KOPT-K1 (cell line): ENCODE measurements at regions not wholly inside any gene's neighbourhood (a gene's known extent, or its start where the extent isn't known, plus 50 kb on each side); places are given as distances from the start of the nearest gene placed in this dataset.

ENCODE experiments used
- H3K27ac ChIP-seq: fragments of 200-600 bp; sonication (generic); 2 replicates; pipeline ENCODE4 v1.5.1; 2016; ENCODE audit warnings: antibody characterized with exemption, mild to moderate bottlenecking, low read depth, low read length; ENCODE audit not compliant: poor library complexity, severe bottlenecking
- H3K36me3 ChIP-seq: fragments of 200-600 bp; sonication (generic); 2 replicates; pipeline ENCODE4 v1.5.1; 2017; ENCODE audit warnings: antibody characterized with exemption, mild to moderate bottlenecking, low read length, moderate library complexity; ENCODE audit not compliant: insufficient read depth
- H3K9me3 ChIP-seq: fragments of 200-600 bp; sonication (generic); 2 replicates; pipeline ENCODE4 v1.5.1; 2017; ENCODE audit warnings: antibody characterized with exemption, low read length, mild to moderate bottlenecking; ENCODE audit not compliant: insufficient read depth, poor library complexity, severe bottlenecking

DNA sequence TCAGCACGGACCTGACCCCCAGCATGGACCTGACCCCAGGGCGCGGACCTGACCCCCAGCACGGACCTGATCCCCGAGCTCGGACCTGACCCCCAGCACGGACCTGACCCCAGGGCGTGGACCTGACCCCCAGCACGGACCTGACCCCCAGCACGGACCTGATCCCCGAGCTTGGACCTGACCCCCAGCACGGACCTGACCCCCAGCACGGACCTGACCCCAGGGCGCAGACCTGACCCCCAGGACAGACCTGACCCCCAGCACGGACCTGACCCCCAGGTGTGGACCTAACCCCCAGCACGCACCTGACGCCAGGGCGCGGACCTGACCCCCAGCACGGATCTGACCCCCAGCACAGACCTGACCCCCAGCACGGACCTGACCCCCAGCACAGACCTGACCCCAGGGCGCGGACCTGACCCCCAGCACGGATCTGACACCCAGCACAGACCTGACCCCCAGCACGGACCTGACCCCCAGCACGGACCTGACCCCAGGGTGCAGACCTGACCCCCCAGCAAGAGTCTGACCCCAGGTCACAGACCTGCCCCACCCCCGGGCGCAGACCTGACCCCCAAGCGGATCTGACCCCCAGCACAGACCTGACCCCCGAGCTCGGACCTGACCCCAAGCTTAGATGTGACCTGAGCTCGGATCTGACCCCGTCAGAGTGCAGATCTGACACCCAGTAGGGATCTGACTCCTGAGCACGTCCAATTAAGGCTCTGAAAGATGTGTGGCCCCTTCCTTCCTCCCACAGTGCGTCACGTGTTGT lies 98.7 kb downstream of the C16orf95 start:
- H3K36me3 ChIP-seq: no peaks in the 10 kb centered on the region
- no peak overlapping the region for H3K27ac ChIP-seq
- no peaks in the 10 kb centered on the region for H3K9me3 ChIP-seq

DNA sequence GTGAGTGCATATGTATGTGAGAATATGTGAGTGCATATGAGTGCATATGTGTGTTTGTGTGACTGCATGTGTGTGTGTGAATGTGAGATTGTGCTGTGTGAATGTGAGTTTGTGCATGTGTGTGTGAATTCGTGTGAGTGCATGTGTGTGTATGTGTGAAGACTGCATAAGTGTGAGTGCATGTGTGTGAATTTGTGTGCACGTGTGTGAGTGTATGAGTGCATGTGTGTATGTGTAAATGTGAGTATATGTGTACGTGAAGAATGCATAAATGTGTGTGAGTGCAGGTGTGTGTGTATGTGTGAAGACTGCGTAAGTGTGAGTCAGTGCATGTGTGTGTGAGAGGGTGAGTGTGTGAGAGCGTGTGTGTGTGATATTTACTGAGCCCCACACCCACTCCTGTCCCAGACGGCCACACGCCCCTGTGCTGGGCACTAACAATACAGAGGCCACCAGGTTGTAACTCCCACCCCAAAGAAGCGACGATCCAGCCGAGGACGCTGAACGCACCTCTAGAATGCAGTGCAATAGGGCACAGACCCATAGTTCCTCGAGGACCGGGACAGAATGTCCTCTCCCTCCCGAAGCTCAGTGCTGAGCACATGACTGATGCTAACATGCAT lies 97.8 kb downstream of the C16orf95 start:
- Histone ChIP-seq H3K9me3 (no peaks in the 10 kb centered on the region), H3K27ac (no peak overlapping the region), H3K36me3 (no peaks in the 10 kb centered on the region)

DNA sequence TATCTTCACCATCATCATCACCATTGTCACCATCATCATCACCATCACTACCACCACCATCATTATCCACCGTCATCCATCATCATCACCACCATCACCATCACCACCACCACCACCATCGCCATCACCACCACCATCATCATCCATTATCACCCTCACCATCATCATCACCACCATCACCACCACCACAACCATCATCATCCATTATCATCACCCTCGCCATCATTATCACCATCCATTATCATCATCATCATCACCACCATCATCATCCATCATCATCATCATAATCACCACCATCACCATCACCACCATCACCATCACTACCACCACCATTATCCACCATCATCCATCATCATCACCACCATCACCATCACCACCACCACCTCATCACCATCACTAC lies 95.6 kb downstream of the C16orf95 start:
- Histone ChIP-seq H3K36me3 (no peaks in the 10 kb centered on the region), H3K27ac (no peak overlapping the region)

DNA sequence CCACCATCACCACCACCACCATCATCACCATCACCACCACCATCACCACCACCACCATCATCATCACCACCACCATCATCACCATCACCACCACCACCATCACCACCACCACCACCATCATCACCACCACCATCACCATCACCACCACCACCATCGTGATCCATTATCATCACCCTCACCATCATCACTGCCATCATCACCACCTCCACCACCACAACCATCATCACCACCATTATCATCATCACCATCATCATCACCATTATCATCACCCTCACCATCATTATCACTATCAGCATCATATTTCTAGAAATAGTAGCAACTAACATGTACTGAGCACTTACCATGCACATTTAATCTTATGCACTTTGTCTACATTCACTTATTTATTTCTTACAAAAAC lies 94.9 kb downstream of the C16orf95 start:
- Histone ChIP-seq H3K9me3 (no peaks in the 10 kb centered on the region), H3K27ac (no peak overlapping the region), H3K36me3 (no peaks in the 10 kb centered on the region)

More for the DNA sequence above, 95.6 kb downstream of the C16orf95 start:
- no peaks in the 10 kb centered on the region for H3K9me3 ChIP-seq

DNA sequence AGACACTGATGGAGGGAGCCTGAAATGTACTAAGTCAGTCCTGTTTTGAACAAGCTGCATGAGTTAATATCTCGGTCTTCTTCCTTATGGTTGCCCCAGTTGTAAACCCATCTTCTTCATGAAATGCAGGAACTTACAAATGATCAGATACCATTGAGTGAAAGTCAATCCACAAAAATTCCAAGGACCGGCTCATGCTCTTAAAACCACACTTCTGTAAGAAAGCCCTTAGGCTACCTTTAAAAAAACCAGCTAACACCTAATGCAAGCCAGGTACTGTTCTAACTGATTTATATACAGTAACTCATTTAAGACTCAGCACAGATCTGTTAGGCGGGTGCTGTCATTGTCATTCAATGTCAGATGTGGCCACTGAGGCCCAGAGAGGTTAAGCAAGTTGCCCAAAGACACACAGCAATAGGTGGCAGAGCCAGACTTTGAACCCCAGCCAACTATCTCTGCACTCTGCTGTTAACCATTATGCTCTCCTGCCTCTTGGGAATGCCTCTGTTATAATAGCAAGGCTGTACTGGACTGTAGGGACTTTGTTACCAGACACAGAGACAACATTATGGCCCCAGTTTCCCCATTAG lies 93.4 kb downstream of the C16orf95 start:
- Histone ChIP-seq H3K9me3 (no peaks in the 10 kb centered on the region), H3K27ac (no peak overlapping the region), H3K36me3 (no peaks in the 10 kb centered on the region)

DNA sequence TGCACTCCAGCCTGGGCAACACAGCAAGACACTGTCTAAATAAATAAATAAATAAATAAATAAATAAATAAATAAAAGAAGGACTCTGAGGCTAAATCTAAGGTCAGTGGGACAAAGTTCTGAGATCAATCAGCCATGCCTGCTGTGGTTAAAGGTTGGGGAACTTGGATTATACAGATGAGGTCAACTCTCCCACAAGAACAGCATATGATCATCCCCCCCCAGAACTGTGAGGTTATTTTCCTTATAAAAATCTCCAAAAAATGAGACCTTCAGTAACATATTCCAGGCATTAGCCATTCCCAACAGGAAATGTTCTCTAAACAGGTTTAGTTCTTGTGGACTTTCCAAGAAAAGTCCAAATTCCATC lies 90.3 kb downstream of the C16orf95 start:
- Histone ChIP-seq H3K9me3 (no peaks in the 10 kb centered on the region), H3K36me3 (no peaks in the 10 kb centered on the region), H3K27ac (no peak overlapping the region)

DNA sequence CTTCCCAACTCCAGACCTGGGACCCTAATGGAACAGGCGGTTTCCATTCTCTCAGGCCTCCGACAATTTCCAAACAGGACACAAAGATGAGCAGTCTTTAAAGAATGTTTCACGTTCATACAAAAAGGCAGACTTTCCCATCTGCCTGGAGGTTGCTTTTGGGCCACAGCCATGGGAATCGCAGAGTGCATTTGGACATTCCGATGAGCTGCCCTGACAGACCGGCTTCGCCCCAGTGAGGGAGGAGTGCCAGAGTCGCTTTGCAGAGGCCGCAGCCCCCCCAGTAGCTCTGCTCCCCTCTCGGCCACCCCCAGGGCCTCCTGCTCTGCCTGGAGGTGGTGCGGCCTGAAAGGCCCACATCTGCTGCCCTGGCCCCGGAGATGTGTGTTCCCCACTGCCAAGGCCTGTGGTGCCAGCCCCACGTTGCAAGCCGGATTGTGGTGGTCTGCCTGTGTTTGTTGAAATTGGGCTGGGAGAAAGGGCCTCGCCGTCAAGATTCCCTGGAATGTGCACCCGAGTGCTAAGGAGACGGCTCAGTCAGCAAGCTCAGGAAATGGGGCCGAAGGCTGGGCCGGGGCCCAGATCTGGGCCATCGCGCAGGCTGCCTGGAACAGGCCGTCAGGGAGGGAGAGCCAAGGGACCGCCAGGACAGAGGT lies 89.8 kb downstream of the C16orf95 start:
- Histone ChIP-seq H3K27ac (no peak overlapping the region), H3K9me3 (no peaks in the 10 kb centered on the region), H3K36me3 (no peaks in the 10 kb centered on the region)

DNA sequence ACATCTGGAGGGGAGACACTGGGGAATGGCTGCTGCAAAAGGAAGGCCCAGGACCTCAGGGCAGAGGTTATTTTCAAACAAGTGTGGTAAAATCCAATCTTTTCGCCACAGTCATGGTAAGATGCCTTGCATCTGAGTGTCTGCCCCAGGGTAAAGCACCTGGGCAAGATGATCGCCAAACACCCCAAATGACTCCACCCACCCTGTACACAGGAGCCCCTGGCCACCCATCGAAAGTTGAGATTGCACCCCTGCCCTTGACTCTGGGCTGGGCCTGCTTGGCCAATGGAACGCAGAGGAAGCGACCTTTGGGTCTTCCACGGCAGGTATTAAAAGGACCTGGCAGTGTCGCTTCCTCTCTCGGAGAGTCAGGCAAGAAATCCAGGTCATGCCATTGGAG lies 88.8 kb downstream of the C16orf95 start:
- Histone ChIP-seq H3K27ac (no peak overlapping the region), H3K9me3 (no peaks in the 10 kb centered on the region), H3K36me3 (no peaks in the 10 kb centered on the region)

DNA sequence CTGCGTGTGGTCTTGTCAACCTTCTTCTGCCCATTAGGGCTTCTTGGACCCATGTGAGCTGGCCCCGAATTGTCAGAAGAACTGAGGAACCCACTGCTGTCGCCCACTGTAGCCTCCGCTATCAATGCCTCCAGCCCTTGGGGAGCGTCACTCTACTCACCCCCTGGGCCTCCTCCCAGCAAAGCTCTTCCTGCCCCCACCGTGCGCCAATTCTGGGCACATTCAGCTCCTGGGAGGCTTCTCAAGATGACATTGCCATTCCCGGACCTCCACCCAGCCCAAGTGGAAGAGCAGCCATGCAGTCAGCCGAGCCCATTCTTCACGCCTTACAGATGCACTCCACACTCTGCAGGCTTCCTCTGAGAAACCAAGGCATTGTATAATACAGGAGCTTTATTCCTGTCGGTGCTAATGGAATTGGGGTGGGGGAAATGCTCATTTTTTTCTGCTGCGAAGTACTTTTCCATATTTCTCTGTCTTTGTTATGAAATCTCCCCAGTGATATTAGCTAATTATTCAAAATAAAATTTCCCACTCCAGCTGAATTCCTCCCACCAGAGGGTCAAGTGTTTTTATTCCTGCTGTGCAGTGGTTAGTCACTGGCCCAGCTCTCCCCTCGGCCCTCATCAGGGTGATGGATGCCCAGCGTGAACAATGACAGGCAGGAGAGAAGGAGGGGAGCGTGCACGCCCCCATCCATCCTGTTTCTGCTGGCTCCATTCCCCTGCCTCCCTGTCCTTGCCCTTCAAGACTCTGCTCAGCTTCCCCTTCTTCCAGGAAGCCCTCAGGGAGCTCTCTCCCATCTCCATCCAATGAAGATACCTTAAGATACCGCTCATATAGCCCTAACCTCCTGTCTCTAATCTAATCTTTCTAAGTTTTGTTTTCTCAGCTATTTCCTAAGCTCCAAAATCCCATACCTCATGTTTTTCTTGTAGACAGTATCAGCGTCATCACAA lies 87.7 kb downstream of the C16orf95 start:
- H3K36me3 ChIP-seq: no peaks in the 10 kb centered on the region
- H3K9me3 ChIP-seq: no peaks in the 10 kb centered on the region
- no peak overlapping the region for H3K27ac ChIP-seq

DNA sequence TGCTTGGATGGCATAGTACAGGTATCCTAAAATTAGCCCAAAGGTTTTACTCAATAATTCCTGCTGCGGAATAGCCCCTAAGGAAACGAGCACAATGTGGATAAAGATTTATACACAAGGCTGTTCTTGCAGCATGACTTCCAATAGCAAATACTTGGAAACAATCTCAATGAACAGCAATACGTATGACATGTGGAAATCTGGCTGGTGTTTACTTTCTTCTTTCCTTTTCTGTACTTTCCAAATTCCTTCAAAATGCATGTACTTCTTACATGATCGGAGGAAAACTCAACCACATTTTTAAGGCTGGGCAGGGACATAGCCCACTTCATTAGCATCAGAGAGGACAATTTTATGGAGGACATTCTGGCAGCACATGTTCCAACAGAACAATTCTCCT lies 86.6 kb downstream of the C16orf95 start:
- Histone ChIP-seq H3K27ac (no peak overlapping the region), H3K36me3 (no peaks in the 10 kb centered on the region), H3K9me3 (no peaks in the 10 kb centered on the region)

DNA sequence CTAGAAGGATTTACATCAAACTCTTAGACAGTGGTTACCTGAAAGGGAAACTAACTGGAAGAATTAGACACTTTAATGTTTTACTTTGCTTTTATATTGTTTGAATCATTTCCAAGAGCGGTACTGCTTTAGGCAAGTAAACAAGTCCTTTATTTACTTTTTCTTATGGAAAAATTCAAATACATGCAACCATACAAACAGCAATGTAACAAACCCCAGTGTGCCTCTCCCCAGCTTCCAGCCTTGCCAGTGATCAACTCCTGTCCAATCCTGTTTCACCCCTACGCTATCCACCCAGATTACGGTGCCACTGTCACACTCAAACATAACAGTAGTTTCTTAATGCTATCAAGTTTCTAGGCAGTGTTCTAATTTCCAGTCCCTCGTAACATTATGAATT lies 85.9 kb downstream of the C16orf95 start:
- H3K27ac ChIP-seq: no peak overlapping the region
- H3K9me3 ChIP-seq: no peaks in the 10 kb centered on the region
- no peaks in the 10 kb centered on the region for H3K36me3 ChIP-seq

DNA sequence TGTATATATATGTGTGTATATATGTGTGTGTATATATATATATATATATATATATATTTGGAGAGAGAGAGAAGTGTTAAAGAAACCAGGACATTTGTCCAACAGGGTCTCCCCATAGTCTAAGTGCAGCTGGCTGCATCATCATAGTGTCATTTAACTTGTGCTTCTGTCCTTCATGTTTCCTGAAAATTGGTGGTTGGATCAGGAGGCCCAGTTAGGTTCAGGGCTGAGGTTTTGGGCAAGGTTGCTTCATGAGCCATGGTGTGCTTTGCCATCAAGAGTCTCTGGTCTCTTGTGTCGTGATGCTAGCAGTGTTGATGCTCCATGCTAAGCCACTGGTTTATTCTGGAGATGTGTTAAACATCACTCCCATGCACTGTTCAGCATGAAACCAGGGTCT lies 85.3 kb downstream of the C16orf95 start:
- Histone ChIP-seq H3K27ac (no peak overlapping the region), H3K36me3 (no peaks in the 10 kb centered on the region), H3K9me3 (no peaks in the 10 kb centered on the region)

DNA sequence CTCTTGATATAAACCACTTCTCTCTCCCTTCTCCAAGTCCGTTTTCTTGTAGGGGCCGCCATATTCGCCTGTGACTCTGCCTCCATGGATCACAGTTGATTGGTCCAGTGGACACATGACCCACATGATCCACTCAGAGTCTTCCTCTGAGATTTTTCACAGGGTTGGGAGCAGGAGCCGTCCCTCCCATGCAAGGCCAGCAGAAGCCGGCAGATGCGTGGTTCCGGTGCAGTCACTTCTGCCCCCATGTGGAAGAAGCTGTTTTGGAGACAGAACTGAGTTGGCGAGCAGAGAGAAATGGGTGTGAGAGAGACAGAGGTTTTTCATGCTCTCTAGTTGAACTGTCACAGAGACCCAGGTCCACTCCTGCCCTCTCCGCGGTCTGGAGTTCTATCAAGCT lies 83.3 kb downstream of the C16orf95 start:
- no peaks in the 10 kb centered on the region for H3K9me3 ChIP-seq
- H3K36me3 ChIP-seq: no peaks in the 10 kb centered on the region
- H3K27ac ChIP-seq: no peak overlapping the region

DNA sequence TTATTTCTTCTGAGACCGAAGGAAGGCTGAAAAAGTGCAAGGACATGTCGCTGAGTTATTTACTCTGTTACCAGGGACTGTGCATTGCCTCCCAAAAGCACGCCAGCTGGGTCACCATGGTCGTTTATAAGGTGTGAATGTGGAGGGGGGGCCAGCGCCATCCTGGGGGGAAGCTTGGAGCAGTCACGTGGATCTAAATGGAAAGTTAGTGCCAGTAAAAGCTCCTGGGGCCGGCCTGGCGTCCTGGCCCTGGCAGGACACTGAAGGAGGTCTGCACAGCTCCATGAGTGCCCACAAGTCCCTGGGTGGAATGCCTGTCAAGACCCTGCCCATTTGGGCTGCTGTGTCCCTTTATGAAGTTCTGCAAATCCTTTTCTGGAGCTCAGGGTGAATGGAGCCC lies 82.6 kb downstream of the C16orf95 start:
- Histone ChIP-seq H3K9me3 (no peaks in the 10 kb centered on the region), H3K27ac (no peak overlapping the region), H3K36me3 (no peaks in the 10 kb centered on the region)
